HEK293 (cell line): ENCODE measurements at regions not wholly inside any gene's neighbourhood (a gene's known extent, or its start where the extent isn't known, plus 50 kb on each side); places are given as distances from the start of the nearest gene placed in this dataset.

ENCODE experiments used
- BCL11A ChIP-seq: fragments of 450-650 bp; formaldehyde crosslinking; IDR thresholded peaks from 2 replicates; pipeline ENCODE4 v1.5.1; 2016; ENCODE audit warnings: low read depth, missing biosample characterization, missing genetic modification characterization
- GLIS2 ChIP-seq: fragments of 450-650 bp; formaldehyde crosslinking; IDR thresholded peaks from 2 replicates; pipeline ENCODE4 v1.5.1; 2016; ENCODE audit warnings: missing biosample characterization, missing genetic modification characterization
- ZNF146 ChIP-seq: fragments of 450-650 bp; formaldehyde crosslinking; IDR thresholded peaks from 2 replicates; pipeline ENCODE4 v1.5.1; 2016; ENCODE audit warnings: missing biosample characterization, missing genetic modification characterization
- ZNF223 ChIP-seq: fragments of 450-650 bp; formaldehyde crosslinking; IDR thresholded peaks from 2 replicates; pipeline ENCODE4 v1.5.1; 2016; ENCODE audit warnings: missing biosample characterization, missing genetic modification characterization
- ZNF335 ChIP-seq: fragments of 450-650 bp; formaldehyde crosslinking; conservative IDR thresholded peaks from 2 replicates; pipeline ENCODE4 v1.5.1; 2016; ENCODE audit warnings: missing biosample characterization, missing genetic modification characterization
- ZNF423 ChIP-seq: fragments of 450-650 bp; formaldehyde crosslinking; IDR thresholded peaks from 2 replicates; pipeline ENCODE4 v1.5.1; 2016; ENCODE audit warnings: missing biosample characterization, missing genetic modification characterization
- ZNF664 ChIP-seq: fragments of 450-650 bp; formaldehyde crosslinking; IDR thresholded peaks from 2 replicates; pipeline ENCODE4 v1.5.1; 2016; ENCODE audit warnings: missing biosample characterization, missing genetic modification characterization
- ZSCAN16 ChIP-seq: fragments of 450-650 bp; formaldehyde crosslinking; IDR thresholded peaks from 2 replicates; pipeline ENCODE4 v1.5.1; 2016; ENCODE audit warnings: missing biosample characterization, missing genetic modification characterization
- ZSCAN30 ChIP-seq: fragments of 450-650 bp; IDR thresholded peaks from 2 replicates; pipeline ENCODE4 v1.5.1; 2018; ENCODE audit warnings: missing biosample characterization, mild to moderate bottlenecking, missing genetic modification characterization, moderate library complexity
- TF ChIP-seq, protein P1 (sequence below): fragments of 450-650 bp; formaldehyde crosslinking; IDR thresholded peaks from 2 replicates; pipeline ENCODE4 v1.5.1; 2016; ENCODE audit warnings: missing biosample characterization, missing genetic modification characterization
- TF ChIP-seq, protein P2 (sequence below): fragments of 450-650 bp; formaldehyde crosslinking; IDR thresholded peaks from 2 replicates; pipeline ENCODE4 v1.5.1; 2017; ENCODE audit warnings: missing biosample characterization, mild to moderate bottlenecking, missing genetic modification characterization, moderate library complexity
- TF ChIP-seq, protein P3 (sequence below): fragments of 450-650 bp; formaldehyde crosslinking; IDR thresholded peaks from 2 replicates; pipeline ENCODE4 v1.5.1; 2016; ENCODE audit warnings: missing biosample characterization, missing genetic modification characterization
- TF ChIP-seq, protein P4 (sequence below): fragments of 450-650 bp; formaldehyde crosslinking; IDR thresholded peaks from 2 replicates; pipeline ENCODE4 v1.5.1; 2016; ENCODE audit warnings: missing biosample characterization, missing genetic modification characterization

DNA sequence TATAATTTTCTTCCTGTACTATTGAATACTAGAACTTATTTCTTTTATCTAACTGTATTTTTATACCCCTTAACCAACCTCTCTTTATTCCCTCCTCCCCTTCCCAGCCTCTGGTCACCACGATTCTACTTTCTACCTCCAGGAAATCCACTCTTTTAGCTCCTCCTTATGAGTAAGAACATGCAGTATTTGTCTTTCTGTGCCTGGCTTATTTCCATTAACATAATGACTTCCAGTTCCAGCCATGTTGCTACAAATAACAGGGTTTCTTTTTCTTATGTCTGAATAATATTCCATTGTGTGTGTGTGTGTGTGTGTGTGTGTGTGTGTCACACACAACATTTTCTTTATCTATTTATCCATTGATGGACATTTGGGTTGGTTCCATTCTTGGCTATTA lies 152.3 kb upstream of the OLIG3 start:
- TF ChIP-seq ZNF223 (tag by site-specific recombination), result no peak
- TF ChIP-seq ZSCAN30 (tag by site-specific recombination), result no peak
- TF ChIP-seq, protein P1, sequence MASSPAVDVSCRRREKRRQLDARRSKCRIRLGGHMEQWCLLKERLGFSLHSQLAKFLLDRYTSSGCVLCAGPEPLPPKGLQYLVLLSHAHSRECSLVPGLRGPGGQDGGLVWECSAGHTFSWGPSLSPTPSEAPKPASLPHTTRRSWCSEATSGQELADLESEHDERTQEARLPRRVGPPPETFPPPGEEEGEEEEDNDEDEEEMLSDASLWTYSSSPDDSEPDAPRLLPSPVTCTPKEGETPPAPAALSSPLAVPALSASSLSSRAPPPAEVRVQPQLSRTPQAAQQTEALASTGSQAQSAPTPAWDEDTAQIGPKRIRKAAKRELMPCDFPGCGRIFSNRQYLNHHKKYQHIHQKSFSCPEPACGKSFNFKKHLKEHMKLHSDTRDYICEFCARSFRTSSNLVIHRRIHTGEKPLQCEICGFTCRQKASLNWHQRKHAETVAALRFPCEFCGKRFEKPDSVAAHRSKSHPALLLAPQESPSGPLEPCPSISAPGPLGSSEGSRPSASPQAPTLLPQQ (tag by site-specific recombination), result no peak
- no peak for TF ChIP-seq ZNF423 (tag by site-specific recombination)
- TF ChIP-seq ZNF146 (tag by site-specific recombination), result no peak
- no peak for TF ChIP-seq BCL11A (tag by site-specific recombination)
- TF ChIP-seq, protein P2, sequence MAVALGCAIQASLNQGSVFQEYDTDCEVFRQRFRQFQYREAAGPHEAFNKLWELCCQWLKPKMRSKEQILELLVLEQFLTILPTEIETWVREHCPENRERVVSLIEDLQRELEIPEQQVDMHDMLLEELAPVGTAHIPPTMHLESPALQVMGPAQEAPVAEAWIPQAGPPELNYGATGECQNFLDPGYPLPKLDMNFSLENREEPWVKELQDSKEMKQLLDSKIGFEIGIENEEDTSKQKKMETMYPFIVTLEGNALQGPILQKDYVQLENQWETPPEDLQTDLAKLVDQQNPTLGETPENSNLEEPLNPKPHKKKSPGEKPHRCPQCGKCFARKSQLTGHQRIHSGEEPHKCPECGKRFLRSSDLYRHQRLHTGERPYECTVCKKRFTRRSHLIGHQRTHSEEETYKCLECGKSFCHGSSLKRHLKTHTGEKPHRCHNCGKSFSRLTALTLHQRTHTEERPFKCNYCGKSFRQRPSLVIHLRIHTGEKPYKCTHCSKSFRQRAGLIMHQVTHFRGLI (tag by site-specific recombination), result no peak
- TF ChIP-seq ZSCAN16 (tag by site-specific recombination), result no peak
- TF ChIP-seq, protein P3, sequence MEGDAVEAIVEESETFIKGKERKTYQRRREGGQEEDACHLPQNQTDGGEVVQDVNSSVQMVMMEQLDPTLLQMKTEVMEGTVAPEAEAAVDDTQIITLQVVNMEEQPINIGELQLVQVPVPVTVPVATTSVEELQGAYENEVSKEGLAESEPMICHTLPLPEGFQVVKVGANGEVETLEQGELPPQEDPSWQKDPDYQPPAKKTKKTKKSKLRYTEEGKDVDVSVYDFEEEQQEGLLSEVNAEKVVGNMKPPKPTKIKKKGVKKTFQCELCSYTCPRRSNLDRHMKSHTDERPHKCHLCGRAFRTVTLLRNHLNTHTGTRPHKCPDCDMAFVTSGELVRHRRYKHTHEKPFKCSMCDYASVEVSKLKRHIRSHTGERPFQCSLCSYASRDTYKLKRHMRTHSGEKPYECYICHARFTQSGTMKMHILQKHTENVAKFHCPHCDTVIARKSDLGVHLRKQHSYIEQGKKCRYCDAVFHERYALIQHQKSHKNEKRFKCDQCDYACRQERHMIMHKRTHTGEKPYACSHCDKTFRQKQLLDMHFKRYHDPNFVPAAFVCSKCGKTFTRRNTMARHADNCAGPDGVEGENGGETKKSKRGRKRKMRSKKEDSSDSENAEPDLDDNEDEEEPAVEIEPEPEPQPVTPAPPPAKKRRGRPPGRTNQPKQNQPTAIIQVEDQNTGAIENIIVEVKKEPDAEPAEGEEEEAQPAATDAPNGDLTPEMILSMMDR (tag by site-specific recombination), result no peak
- TF ChIP-seq ZNF335 (tag by site-specific recombination), result no peak
- TF ChIP-seq GLIS2 (tag by site-specific recombination), result no peak
- TF ChIP-seq ZNF664 (tag by site-specific recombination), result no peak
- TF ChIP-seq, protein P4, sequence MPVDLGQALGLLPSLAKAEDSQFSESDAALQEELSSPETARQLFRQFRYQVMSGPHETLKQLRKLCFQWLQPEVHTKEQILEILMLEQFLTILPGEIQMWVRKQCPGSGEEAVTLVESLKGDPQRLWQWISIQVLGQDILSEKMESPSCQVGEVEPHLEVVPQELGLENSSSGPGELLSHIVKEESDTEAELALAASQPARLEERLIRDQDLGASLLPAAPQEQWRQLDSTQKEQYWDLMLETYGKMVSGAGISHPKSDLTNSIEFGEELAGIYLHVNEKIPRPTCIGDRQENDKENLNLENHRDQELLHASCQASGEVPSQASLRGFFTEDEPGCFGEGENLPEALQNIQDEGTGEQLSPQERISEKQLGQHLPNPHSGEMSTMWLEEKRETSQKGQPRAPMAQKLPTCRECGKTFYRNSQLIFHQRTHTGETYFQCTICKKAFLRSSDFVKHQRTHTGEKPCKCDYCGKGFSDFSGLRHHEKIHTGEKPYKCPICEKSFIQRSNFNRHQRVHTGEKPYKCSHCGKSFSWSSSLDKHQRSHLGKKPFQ (tag by site-specific recombination), result no peak
